AG09319 (cell line): ENCODE measurements at regions not wholly inside any gene's neighbourhood (a gene's known extent, or its start where the extent isn't known, plus 50 kb on each side); places are given as distances from the start of the nearest gene placed in this dataset.

Source experiments
- DNase-seq: peaks from one replicate; pipeline ENCODE4 v3.0.0-alpha.2; 2010; ENCODE audit warnings: low read depth; ENCODE audit errors: extremely low read depth
- CTCF ChIP-seq: IDR thresholded peaks from 2 replicates; pipeline ENCODE4 v1.5.1; 2011; ENCODE audit warnings: low read depth, mild to moderate bottlenecking, inconsistent platforms, low read length, moderate library complexity

- TF ChIP-seq CTCF, result no peak
- no peak for DNase-seq
These were observed 148.2 kb upstream of the GGTLC1 start for GRCh38 chr20:24136659-24137246.

GRCh38 chr20:24135781-24136180 lies 147.2 kb upstream of the GGTLC1 start:
- no peak for TF ChIP-seq CTCF
- DNase-seq, result no peak

- no peak for TF ChIP-seq CTCF
- no peak for DNase-seq
These were observed 146.4 kb upstream of the GGTLC1 start for GRCh38 chr20:24134930-24135329.

- DNase-seq, result no peak
- TF ChIP-seq CTCF, result no peak
These were observed 145.7 kb upstream of the GGTLC1 start for GRCh38 chr20:24134284-24134683.

GRCh38 chr20:24132246-24132645 lies 143.7 kb upstream of the GGTLC1 start:
- DNase-seq, result no peak
- TF ChIP-seq CTCF, result no peak

- DNase-seq, result no peak
- no peak for TF ChIP-seq CTCF
These were observed 143.1 kb upstream of the GGTLC1 start for GRCh38 chr20:24131684-24132083.

GRCh38 chr20:24131281-24131680 lies 142.7 kb upstream of the GGTLC1 start:
- no peak for DNase-seq
- TF ChIP-seq CTCF, result no peak
